Heart right ventricle (tissue), 16 donors: ENCODE measurements at regions not wholly inside any gene's neighbourhood (a gene's known extent, or its start where the extent isn't known, plus 50 kb on each side); places are given as distances from the start of the nearest gene placed in this dataset.

Experiments
- ATAC-seq, 8 donors: fragments of 200-7000 bp; cut with Tn5 transposase; one replicate each; pipeline ENCODE4 v1.9.1; 2020; ENCODE audit warnings: mild to moderate bottlenecking in 8 of 8, moderate library complexity in 8 of 8, moderate number of reproducible peaks in 1 of 8
- DNase-seq, 2 donors: peaks; one replicate each; pipeline ENCODE4 v3.0.0-alpha.2; 2020
- H3K27ac ChIP-seq, 10 donors: fragments of 200-600 bp; sonication (generic) in 2 of 10; one replicate each; pipeline versions ENCODE4 v1.5.0 to v1.8.0; 2020 to 2022; ENCODE audit warnings: mild to moderate bottlenecking in 3 of 10
- H3K27me3 ChIP-seq, 7 donors: fragments of 200-600 bp; one replicate each; pipeline ENCODE4 v1.8.0; 2021 to 2022; ENCODE audit warnings: mild to moderate bottlenecking in 2 of 7
- H3K36me3 ChIP-seq, 9 donors: fragments of 200-600 bp; sonication (generic) in 1 of 9; one replicate each; pipeline versions ENCODE4 v1.5.0 to v1.8.0; 2020 to 2022; ENCODE audit warnings: mild to moderate bottlenecking in 2 of 9
- H3K4me1 ChIP-seq, 9 donors: fragments of 200-600 bp; sonication (generic) in 1 of 9; one replicate each; pipeline versions ENCODE4 v1.5.0 to v1.8.0; 2020 to 2022; ENCODE audit warnings: mild to moderate bottlenecking in 4 of 9
- H3K4me3 ChIP-seq, 10 donors: fragments of 200-600 bp; sonication (generic) in 2 of 10; one replicate each; pipeline versions ENCODE4 v1.5.0 to v1.8.0; 2020 to 2022; ENCODE audit warnings: mild to moderate bottlenecking in 7 of 10, moderate library complexity in 2 of 10
- H3K9me3 ChIP-seq, 11 donors: fragments of 200-600 bp in 10 of 11; sonication (generic) in 2 of 11; one replicate each; pipeline versions ENCODE4 v1.5.0 to v1.8.0; 2013 to 2022; ENCODE audit warnings: mild to moderate bottlenecking in 2 of 11, control low read depth in 1 of 11, moderate library complexity in 1 of 11
- WGBS, 2 donors: extraction: QIAGEN DNeasy Blood & Tissue Kit; methylation state at CpG; one replicate each; pipeline ENCODE4 v1.1.7; 2013; ENCODE audit warnings: inconsistent platforms in 1 of 2; 5-methylcytosine and 5-hydroxymethylcytosine counted together
- intact Hi-C, 10 donors: fragments of 100-400 bp; cut with DNase I; formaldehyde crosslinking; loops; one replicate each; pipeline versions ENCODE4 v1.11.1 to v1.14.2; 2022
- TF ChIP-seq, protein P1 (sequence below), 9 donors: fragments of 200-600 bp; sonication (generic) in 2 of 9; IDR thresholded peaks; one replicate each; pipeline versions ENCODE4 v1.5.0 to v1.8.0; 2021 to 2022; ENCODE audit warnings: antibody characterized with exemption in 9 of 9, mild to moderate bottlenecking in 5 of 9, moderate library complexity in 1 of 9
- donor health status: Arrhythmogenic right ventricular cardiomyopathy.
- donor health status: ischemic (EF 13 %, LVEDD 7.1; RV severe dilation, severe dysfunction).
- donor health status: healthy with polysubstance abuse.
- donor health status: DM: no; HTN: yes; CAD: no.
- donor health status: DM: no; HTN: no; CAD: no.
- donor health status: ischemic (EF 25% LVEDD 6.9; RV normal size, moderate dysfunction).
- donor health status: ischemic (EF 25% LVEDD 5.7; RV mildly dilated, moderate dysfunction).
- donor health status: healthy.
- donor health status: DM: yes; HTN: yes; CAD: no.
- donor health status: Ischemic cardiomyopathy.
- donor health status: ischemic (EF 35%, LVEDD 5.7; RV mildly dilated, moderate dysfunction).
- donor health status: nonischemic (EF 11% LVEDD 7.7; RV severe dilation, severe dysfunction).
- donor health status: DM: yes; HTN: yes; CAD: no.
- donor health status: PGD.
- donor health status: ischemic (EF 29% LVEDD 5.4; RV normal size, mild dysfunction).
- donor health status: nonischemic (EF 23%, LVEDD 6.1; RV moderate dilation, normal function).

DNA sequence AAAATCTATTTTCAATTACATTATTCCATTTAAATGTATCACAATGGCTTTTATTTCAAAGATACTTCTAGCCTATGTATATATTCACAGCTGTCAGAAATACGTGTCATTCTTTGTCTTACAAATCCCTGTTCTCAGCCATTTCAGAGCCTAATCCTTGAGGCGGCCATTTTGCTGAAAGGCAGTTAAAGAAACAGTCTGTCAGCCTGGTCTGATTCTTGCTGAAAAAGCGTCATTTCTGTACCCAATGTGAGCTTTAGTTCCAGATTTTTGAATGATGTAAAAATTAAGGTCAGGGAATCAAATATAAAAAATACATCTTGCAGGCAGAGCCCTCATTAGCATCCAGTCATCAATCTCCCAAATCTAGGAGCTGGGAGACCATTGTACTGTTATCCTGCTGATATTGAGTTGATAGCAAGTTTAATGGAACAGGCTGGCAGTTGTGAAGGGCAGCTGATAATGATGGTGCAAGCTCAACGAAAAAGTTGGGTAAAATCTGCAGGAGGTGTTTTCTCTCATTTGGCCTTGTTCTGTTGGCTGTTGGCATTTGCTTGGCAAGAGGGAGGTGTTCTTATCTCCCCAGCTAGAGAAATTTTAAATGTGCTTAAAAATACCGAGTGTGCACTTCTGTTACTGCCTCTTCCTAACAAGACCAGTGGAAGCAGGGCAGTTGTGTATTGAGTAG is 314.8 kb downstream of the SOX4 start:
- ATAC-seq = no peak
- DNase-seq = no peak
- H3K4me3 ChIP-seq = no peak overlapping the region
- no peaks in the 10 kb centered on the region for H3K27me3 ChIP-seq
- peaks cover 0 to 11% (median 0%) of the 10 kb centered on the region in 9 donors for H3K4me1 ChIP-seq
- no peaks in the 10 kb centered on the region for H3K9me3 ChIP-seq
- TF ChIP-seq, protein P1, sequence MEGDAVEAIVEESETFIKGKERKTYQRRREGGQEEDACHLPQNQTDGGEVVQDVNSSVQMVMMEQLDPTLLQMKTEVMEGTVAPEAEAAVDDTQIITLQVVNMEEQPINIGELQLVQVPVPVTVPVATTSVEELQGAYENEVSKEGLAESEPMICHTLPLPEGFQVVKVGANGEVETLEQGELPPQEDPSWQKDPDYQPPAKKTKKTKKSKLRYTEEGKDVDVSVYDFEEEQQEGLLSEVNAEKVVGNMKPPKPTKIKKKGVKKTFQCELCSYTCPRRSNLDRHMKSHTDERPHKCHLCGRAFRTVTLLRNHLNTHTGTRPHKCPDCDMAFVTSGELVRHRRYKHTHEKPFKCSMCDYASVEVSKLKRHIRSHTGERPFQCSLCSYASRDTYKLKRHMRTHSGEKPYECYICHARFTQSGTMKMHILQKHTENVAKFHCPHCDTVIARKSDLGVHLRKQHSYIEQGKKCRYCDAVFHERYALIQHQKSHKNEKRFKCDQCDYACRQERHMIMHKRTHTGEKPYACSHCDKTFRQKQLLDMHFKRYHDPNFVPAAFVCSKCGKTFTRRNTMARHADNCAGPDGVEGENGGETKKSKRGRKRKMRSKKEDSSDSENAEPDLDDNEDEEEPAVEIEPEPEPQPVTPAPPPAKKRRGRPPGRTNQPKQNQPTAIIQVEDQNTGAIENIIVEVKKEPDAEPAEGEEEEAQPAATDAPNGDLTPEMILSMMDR (IDR thresholded peaks at IDR 0.05) = no peak
- intact Hi-C loops = loop anchor here in 1 of 10 donors (5.0 kb wide), 1 partner anchor 1944 kb away; no protein-coding TSS in a partner anchor
- peaks cover 0 to 6% (median 0%) of the 10 kb centered on the region in 9 donors for H3K36me3 ChIP-seq
- WGBS, 2 donors = 73 to 74% methylated on average over 5 of the region's 5 CpGs
- no peak overlapping the region for H3K27ac ChIP-seq

DNA sequence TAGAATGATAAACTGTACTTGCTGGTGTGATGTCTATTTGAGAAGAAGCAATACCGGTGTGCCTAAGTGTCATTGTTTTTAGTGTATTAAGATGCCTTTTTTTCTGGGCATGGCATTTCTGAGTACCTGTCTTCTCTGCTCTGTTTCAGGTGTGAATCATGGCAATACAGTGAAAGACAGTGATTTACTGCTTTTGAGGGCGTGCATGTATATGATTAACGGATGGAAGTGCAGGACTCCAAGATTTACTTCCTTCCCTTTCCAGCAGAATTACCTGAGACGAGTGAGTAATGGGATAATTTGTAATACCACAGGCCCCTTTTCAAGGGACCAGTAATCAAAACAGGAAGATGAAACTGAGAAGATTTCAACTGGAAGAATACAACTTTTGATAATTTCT is 315.8 kb downstream of the SOX4 start:
- peaks cover 0 to 6% (median 0%) of the 10 kb centered on the region in 9 donors for H3K36me3 ChIP-seq
- TF ChIP-seq, protein P1 (IDR thresholded peaks at IDR 0.05) = no peak
- DNase-seq (no peak), ATAC-seq (no peak)
- WGBS, 2 donors = 93 to 95% methylated on average over 4 of the region's 4 CpGs
- no peak overlapping the region for H3K27ac ChIP-seq
- no peaks in the 10 kb centered on the region for H3K27me3 ChIP-seq
- peaks cover 0 to 16% (median 5%) of the 10 kb centered on the region in 9 donors for H3K4me1 ChIP-seq
- no peak overlapping the region for H3K4me3 ChIP-seq
- H3K9me3 ChIP-seq = no peaks in the 10 kb centered on the region
- intact Hi-C loops = loop anchor here in 1 of 10 donors (5.0 kb wide), 1 partner anchor 1943 kb away; no protein-coding TSS in a partner anchor

GRCh38 chr6:21911208-21911607 is 317.7 kb downstream of the SOX4 start:
- no peaks in the 10 kb centered on the region for H3K9me3 ChIP-seq
- H3K27ac ChIP-seq = no peak overlapping the region
- peaks cover 0 to 6% (median 0%) of the 10 kb centered on the region in 9 donors for H3K36me3 ChIP-seq
- H3K4me1 ChIP-seq = peaks cover 0 to 25% (median 12%) of the 10 kb centered on the region in 9 donors
- intact Hi-C loops = no loop called here
- 98 to 100% methylated on average over 1 of the region's 1 CpG for WGBS, 2 donors
- no peak overlapping the region for H3K4me3 ChIP-seq
- TF ChIP-seq, protein P1 (IDR thresholded peaks at IDR 0.05) = no peak
- no peaks in the 10 kb centered on the region for H3K27me3 ChIP-seq
- ATAC-seq (no peak), DNase-seq (no peak)

DNA sequence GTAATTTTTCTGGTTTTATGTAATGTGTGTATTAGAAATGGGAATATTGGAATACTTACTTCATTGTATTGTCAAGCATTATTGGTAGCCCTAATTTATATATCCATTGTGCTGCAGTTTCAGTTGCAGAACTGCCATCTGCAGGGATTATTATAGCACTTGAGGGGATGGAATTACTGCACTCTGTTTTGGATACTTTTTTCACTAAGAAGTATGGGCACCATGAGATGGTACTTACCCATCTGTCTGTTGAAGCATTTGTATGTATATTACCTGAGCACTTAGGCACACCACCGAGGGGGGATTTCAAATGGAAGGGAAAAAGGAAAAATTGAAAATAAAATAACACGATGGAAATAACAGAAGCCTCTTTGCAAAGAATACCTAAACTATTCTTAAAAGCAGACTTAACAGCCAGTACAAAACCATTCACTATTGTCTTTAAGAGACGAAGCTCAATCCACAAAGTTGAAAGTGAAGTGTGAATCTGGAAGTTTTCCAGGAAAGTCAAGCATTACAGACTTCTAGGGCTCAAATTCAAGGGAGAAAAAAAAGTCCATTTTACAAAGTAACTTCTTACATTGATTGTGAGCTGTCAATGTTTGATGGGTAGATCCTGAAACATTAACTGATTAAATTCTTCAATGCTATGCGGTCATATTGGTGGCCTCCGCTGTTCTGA is 318.7 kb downstream of the SOX4 start:
- ATAC-seq = no peak
- intact Hi-C loops = no loop called here
- TF ChIP-seq, protein P1 (IDR thresholded peaks at IDR 0.05) = no peak
- DNase-seq = no peak
- no peaks in the 10 kb centered on the region for H3K9me3 ChIP-seq
- peaks cover 0 to 25% (median 12%) of the 10 kb centered on the region in 9 donors for H3K4me1 ChIP-seq
- no peaks in the 10 kb centered on the region for H3K27me3 ChIP-seq
- no peak overlapping the region for H3K4me3 ChIP-seq
- no peak overlapping the region for H3K27ac ChIP-seq
- H3K36me3 ChIP-seq = peaks cover 0 to 6% (median 0%) of the 10 kb centered on the region in 9 donors
- WGBS, 2 donors = 75 to 80% methylated on average over 5 of the region's 5 CpGs
